Loucy (cell line): ENCODE measurements at regions not wholly inside any gene's neighbourhood (a gene's known extent, or its start where the extent isn't known, plus 50 kb on each side); places are given as distances from the start of the nearest gene placed in this dataset.

Experiments used
- H2AFZ ChIP-seq: fragments of 200-600 bp; sonication (generic); 2 replicates; pipeline ENCODE4 v1.6.0; 2016; ENCODE audit warnings: antibody characterized with exemption, mild to moderate bottlenecking, low read length, moderate library complexity
- H3F3A ChIP-seq: fragments of 200-600 bp; 2 replicates; pipeline ENCODE4 v1.6.0; 2016; ENCODE audit warnings: antibody characterized with exemption, low read depth, mild to moderate bottlenecking
- H3K27me3 ChIP-seq: fragments of 200-600 bp; sonication (generic); 2 replicates; pipeline ENCODE4 v1.6.1; 2014; ENCODE audit warnings: low read length, mild to moderate bottlenecking; ENCODE audit not compliant: insufficient read depth, poor library complexity, severe bottlenecking
- H3K36me3 ChIP-seq: fragments of 200-600 bp; sonication (generic); 2 replicates; pipeline ENCODE4 v1.6.1; 2016; ENCODE audit warnings: low read length; ENCODE audit not compliant: insufficient read depth
- H3K4me1 ChIP-seq: fragments of 200-600 bp; sonication (generic); 2 replicates; pipeline ENCODE4 v1.5.1; 2014; ENCODE audit warnings: low read length, mild to moderate bottlenecking; ENCODE audit not compliant: insufficient read depth, poor library complexity, severe bottlenecking
- H3K4me2 ChIP-seq: fragments of 200-600 bp; sonication (generic); 2 replicates; pipeline ENCODE4 v1.6.0; 2014; ENCODE audit warnings: antibody characterized with exemption, low read length, low read depth, mild to moderate bottlenecking; ENCODE audit not compliant: poor library complexity, severe bottlenecking
- H3K4me3 ChIP-seq: fragments of 200-600 bp; sonication (generic); 2 replicates; pipeline ENCODE4 v1.5.1; 2014; ENCODE audit warnings: low read length, mild to moderate bottlenecking, mixed read lengths; ENCODE audit not compliant: poor library complexity, severe bottlenecking
- H3K79me2 ChIP-seq: fragments of 200-600 bp; sonication (generic); 2 replicates; pipeline ENCODE4 v1.6.1; 2014; ENCODE audit warnings: low read length; ENCODE audit not compliant: insufficient read depth
- H3K9ac ChIP-seq: fragments of 200-600 bp; sonication (generic); 2 replicates; pipeline ENCODE4 v1.6.0; 2014; ENCODE audit warnings: mild to moderate bottlenecking, low read depth, low read length, moderate library complexity; ENCODE audit not compliant: poor library complexity, severe bottlenecking
- H3K9me2 ChIP-seq: fragments of 200-600 bp; sonication (generic); replicated peaks from 2 replicates; pipeline ENCODE4 v1.6.1; 2016; ENCODE audit warnings: low read depth, low read length, mixed read lengths
- H3K9me3 ChIP-seq: fragments of 200-600 bp; sonication (generic); 2 replicates; pipeline ENCODE4 v1.6.1; 2014; ENCODE audit warnings: mild to moderate bottlenecking, antibody characterized with exemption, low read length, low read depth; ENCODE audit not compliant: insufficient read depth
- H4K20me1 ChIP-seq: fragments of 200-600 bp; sonication (generic); 2 replicates; pipeline ENCODE4 v1.6.0; 2014; ENCODE audit warnings: antibody characterized with exemption, low read length, mild to moderate bottlenecking; ENCODE audit not compliant: insufficient read depth, poor library complexity, severe bottlenecking
- EZH2phosphoT487 ChIP-seq: fragments of 200-600 bp; IDR thresholded peaks from 2 replicates; pipeline ENCODE4 v1.6.1; 2018; ENCODE audit warnings: antibody characterized with exemption, mild to moderate bottlenecking, moderate library complexity, borderline replicate concordance
- TF ChIP-seq, protein P1 (sequence below): fragments of 200-600 bp; sonication (generic); conservative IDR thresholded peaks from 2 replicates; pipeline ENCODE4 v1.5.1; 2014; ENCODE audit warnings: mild to moderate bottlenecking, antibody characterized with exemption, low read length

DNA sequence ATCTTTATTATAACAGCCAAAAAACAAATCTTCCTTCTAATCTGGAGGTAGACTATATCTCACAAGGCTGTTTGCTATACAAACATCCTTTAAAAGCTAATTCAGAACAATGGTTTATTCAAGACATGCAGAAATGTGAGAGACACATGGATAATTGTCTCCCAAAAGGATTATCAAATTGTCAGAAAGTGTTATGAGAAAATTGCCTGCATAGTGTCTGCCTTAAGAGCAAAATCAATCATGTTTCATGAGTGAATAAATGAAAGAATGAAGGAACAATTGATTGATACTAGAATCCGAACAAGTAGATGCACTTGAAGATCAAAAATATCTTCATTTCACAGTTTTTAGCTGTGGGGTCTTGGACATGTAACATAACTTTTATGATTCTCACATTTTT, 621.7 kb upstream of the BOD1L1 start:
- Histone ChIP-seq H3K4me1 (no peaks in the 10 kb centered on the region), H3K79me2 (no peaks in the 10 kb centered on the region), H3K9me3 (no peaks in the 10 kb centered on the region), H3K4me3 (no peak overlapping the region), H3F3A (no peaks in the 10 kb centered on the region), H3K4me2 (no peak overlapping the region), H3K9ac (no peak overlapping the region), H2AFZ (no peak overlapping the region), H4K20me1 (no peaks in the 10 kb centered on the region), H3K27me3 (no peaks in the 10 kb centered on the region), H3K9me2 (no peaks in the 10 kb centered on the region), H3K36me3 (no peaks in the 10 kb centered on the region)
- TF ChIP-seq, protein P1, sequence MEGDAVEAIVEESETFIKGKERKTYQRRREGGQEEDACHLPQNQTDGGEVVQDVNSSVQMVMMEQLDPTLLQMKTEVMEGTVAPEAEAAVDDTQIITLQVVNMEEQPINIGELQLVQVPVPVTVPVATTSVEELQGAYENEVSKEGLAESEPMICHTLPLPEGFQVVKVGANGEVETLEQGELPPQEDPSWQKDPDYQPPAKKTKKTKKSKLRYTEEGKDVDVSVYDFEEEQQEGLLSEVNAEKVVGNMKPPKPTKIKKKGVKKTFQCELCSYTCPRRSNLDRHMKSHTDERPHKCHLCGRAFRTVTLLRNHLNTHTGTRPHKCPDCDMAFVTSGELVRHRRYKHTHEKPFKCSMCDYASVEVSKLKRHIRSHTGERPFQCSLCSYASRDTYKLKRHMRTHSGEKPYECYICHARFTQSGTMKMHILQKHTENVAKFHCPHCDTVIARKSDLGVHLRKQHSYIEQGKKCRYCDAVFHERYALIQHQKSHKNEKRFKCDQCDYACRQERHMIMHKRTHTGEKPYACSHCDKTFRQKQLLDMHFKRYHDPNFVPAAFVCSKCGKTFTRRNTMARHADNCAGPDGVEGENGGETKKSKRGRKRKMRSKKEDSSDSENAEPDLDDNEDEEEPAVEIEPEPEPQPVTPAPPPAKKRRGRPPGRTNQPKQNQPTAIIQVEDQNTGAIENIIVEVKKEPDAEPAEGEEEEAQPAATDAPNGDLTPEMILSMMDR = no peak
- no peak for TF ChIP-seq EZH2phosphoT487

DNA sequence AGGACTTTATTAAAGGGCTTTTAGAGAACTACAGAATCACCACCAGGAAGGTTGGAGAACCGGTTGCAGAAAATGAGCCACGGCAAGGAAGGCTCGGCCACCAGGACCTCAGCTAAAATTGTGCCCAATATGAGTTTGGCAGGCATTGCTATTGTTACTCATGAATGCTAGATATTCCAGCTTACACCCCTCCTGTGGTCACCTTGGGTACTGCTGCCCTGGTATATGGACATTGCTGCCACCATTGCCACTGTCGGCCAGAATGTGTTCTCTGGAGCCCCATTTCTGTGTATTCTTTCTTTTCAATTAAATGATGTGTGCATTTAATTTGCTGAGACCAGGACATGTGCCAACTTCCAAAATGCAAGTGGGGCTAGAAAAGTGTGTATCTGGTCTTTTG, 626.7 kb upstream of the BOD1L1 start:
- H3K27me3 ChIP-seq = no peaks in the 10 kb centered on the region
- H4K20me1 ChIP-seq = no peaks in the 10 kb centered on the region
- TF ChIP-seq, protein P1 = peak; percentile 83
- no peak for TF ChIP-seq EZH2phosphoT487
- no peaks in the 10 kb centered on the region for H3F3A ChIP-seq
- no peaks in the 10 kb centered on the region for H3K79me2 ChIP-seq
- H3K4me1 ChIP-seq = peaks cover 10% of the 10 kb centered on the region
- H3K4me2 ChIP-seq = no peak overlapping the region
- H3K9me3 ChIP-seq = no peaks in the 10 kb centered on the region
- no peak overlapping the region for H3K9ac ChIP-seq
- no peak overlapping the region for H3K4me3 ChIP-seq
- no peaks in the 10 kb centered on the region for H3K9me2 ChIP-seq
- no peaks in the 10 kb centered on the region for H3K36me3 ChIP-seq
- no peak overlapping the region for H2AFZ ChIP-seq

DNA sequence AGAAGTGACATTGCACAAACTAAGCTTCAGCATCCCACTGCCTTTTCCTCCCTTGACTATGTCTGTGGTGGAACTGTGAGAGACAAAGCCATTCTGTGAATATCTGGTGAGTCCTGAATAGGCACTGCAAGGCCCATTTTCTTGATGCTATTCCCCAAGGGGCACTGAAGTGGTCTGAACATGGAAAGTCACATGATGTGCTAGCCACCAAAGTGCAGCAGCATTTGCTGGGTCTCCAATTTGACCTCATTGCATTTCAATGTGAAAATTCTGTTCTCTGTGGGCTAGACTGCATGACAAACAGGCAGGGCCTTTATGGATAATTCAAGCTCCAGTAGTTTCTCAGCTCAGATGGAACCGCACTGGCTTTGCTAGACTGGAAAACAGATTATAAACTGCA, 627.4 kb upstream of the BOD1L1 start:
- H3K4me1 ChIP-seq = peaks cover 10% of the 10 kb centered on the region
- H3K79me2 ChIP-seq = no peaks in the 10 kb centered on the region
- no peak overlapping the region for H3K4me3 ChIP-seq
- no peak overlapping the region for H2AFZ ChIP-seq
- H3K9me3 ChIP-seq = no peaks in the 10 kb centered on the region
- H3K9ac ChIP-seq = no peak overlapping the region
- H3K4me2 ChIP-seq = no peak overlapping the region
- no peaks in the 10 kb centered on the region for H4K20me1 ChIP-seq
- no peaks in the 10 kb centered on the region for H3K27me3 ChIP-seq
- no peaks in the 10 kb centered on the region for H3K36me3 ChIP-seq
- TF ChIP-seq, protein P1 = no peak
- TF ChIP-seq EZH2phosphoT487 = no peak
- H3F3A ChIP-seq = no peaks in the 10 kb centered on the region
- no peaks in the 10 kb centered on the region for H3K9me2 ChIP-seq
